ENCODE measurements at regions not wholly inside any gene's neighbourhood (a gene's known extent, or its start where the extent isn't known, plus 50 kb on each side); places are given as distances from the start of the nearest gene placed in this dataset.
"Not testable (repeated sequence)": the region's sequence is repeated elsewhere in the genome, so short reads cannot be mapped to it uniquely, and the experiment has no call there.

- peak; percentile 50 for DNase-seq (ENCODE audit: low spot score)
Measured at GRCh38 chr3:81910244-81910852, 148.9 kb upstream of the GBE1 start.

- no peak for DNase-seq (ENCODE audit: low spot score)
Measured at GRCh38 chr3:81909796-81910195, 148.4 kb upstream of the GBE1 start.

GRCh38 chr3:81908561-81908960 lies 147.1 kb upstream of the GBE1 start:
- no peak for DNase-seq (ENCODE audit: low spot score)

- no peak for DNase-seq (ENCODE audit: low spot score)
Measured at GRCh38 chr3:81898336-81898735, 136.9 kb upstream of the GBE1 start.

- no peak for DNase-seq (ENCODE audit: low spot score)
Measured at GRCh38 chr3:81894598-81894997, 133.2 kb upstream of the GBE1 start.

- no peak for DNase-seq (ENCODE audit: low spot score)
Measured at GRCh38 chr3:81891055-81891895, 129.8 kb upstream of the GBE1 start.

GRCh38 chr3:81888914-81889557 lies 127.6 kb upstream of the GBE1 start:
- no peak for DNase-seq (ENCODE audit: low spot score)

- no peak for DNase-seq (ENCODE audit: low spot score)
Measured at GRCh38 chr3:81887448-81887847, 126.0 kb upstream of the GBE1 start.

- DNase-seq (ENCODE audit: low spot score): no peak
Measured at GRCh38 chr3:81886081-81886480, 124.6 kb upstream of the GBE1 start.

GRCh38 chr3:81884791-81885190 lies 123.3 kb upstream of the GBE1 start:
- no peak for DNase-seq (ENCODE audit: low spot score)

- no peak for DNase-seq (ENCODE audit: low spot score)
Measured at GRCh38 chr3:81876826-81877225, 115.4 kb upstream of the GBE1 start.

GRCh38 chr3:81874738-81875137 lies 113.3 kb upstream of the GBE1 start:
- no peak for DNase-seq (ENCODE audit: low spot score)

- DNase-seq (ENCODE audit: low spot score): no peak
Measured at GRCh38 chr3:81872566-81872965, 111.1 kb upstream of the GBE1 start.

- DNase-seq (ENCODE audit: low spot score): no peak
Measured at GRCh38 chr3:81871358-81872155, 110.1 kb upstream of the GBE1 start.

GRCh38 chr3:81869382-81869781 lies 107.9 kb upstream of the GBE1 start:
- no peak for DNase-seq (ENCODE audit: low spot score)

- no peak for DNase-seq (ENCODE audit: low spot score)
Measured at GRCh38 chr3:81868597-81868996, 107.2 kb upstream of the GBE1 start.

- DNase-seq (ENCODE audit: low spot score): no peak
Measured at GRCh38 chr3:81867875-81868274, 106.4 kb upstream of the GBE1 start.

- DNase-seq (ENCODE audit: low spot score): not testable (repeated sequence)
Measured at GRCh38 chr3:81865164-81865563, 103.7 kb upstream of the GBE1 start.

GRCh38 chr3:81864272-81864671 lies 102.8 kb upstream of the GBE1 start:
- DNase-seq (ENCODE audit: low spot score): no peak

GRCh38 chr3:81863756-81864155 lies 102.3 kb upstream of the GBE1 start:
- DNase-seq (ENCODE audit: low spot score): no peak

GRCh38 chr3:81861593-81861992 lies 100.1 kb upstream of the GBE1 start:
- DNase-seq (ENCODE audit: low spot score): no peak

- DNase-seq (ENCODE audit: low spot score): no peak
Measured at GRCh38 chr3:81859524-81859923, 98.1 kb upstream of the GBE1 start.

Data from hematopoietic multipotent progenitor cell treated with erythropoietin and hydrocortisone succinate and interleukin-3 and kit ligand, for 15 days (in vitro differentiated cells).